ENCODE measurements at regions not wholly inside any gene's neighbourhood (a gene's known extent, or its start where the extent isn't known, plus 50 kb on each side); places are given as distances from the start of the nearest gene placed in this dataset.

- H3K9me3 ChIP-seq (replicated peaks; ENCODE audit: control insufficient read depth, insufficient read depth, low read length), result no peaks in the 10 kb centered on the region; the same call in 2 of the 3 replicates
- H3K4me1 ChIP-seq (ENCODE audit: control insufficient read depth, insufficient read depth, low read length), result no peaks in the 10 kb centered on the region
- no peak overlapping the region for H3K4me3 ChIP-seq
- H3K36me3 ChIP-seq (ENCODE audit: control insufficient read depth in 2 of 2, insufficient read depth in 2 of 2, low read length in 1 of 2), result no peaks in the 10 kb centered on the region
- no peak overlapping the region for H3K27ac ChIP-seq (ENCODE audit: control insufficient read depth, insufficient read depth)
- H3K9ac ChIP-seq (ENCODE audit: control insufficient read depth, insufficient read depth, low read length), result no peak overlapping the region
- H2AFZ ChIP-seq (ENCODE audit: control insufficient read depth, low read depth, low read length), result no peak overlapping the region
- intact Hi-C loops (cut with micrococcal nuclease; ENCODE audit: unreplicated experiment) (no loop called here), in situ Hi-C loops (cut with MboI) (no loop called here)
- DNase-seq (ENCODE audit: low read depth, low spot score) (peak; percentile 1), FAIRE-seq (no peak), ATAC-seq (peak; percentile 70)
- H3K4me2 ChIP-seq (ENCODE audit: control insufficient read depth, insufficient read depth), result no peak overlapping the region
- no peaks in the 10 kb centered on the region for H3K79me2 ChIP-seq (ENCODE audit: control insufficient read depth, insufficient read depth, low read length)
- no TSS peak for BruUV-seq (replicated peaks)
- H3K27me3 ChIP-seq (replicated peaks in 1 of 2; ENCODE audit: control insufficient read depth in 2 of 2, insufficient read depth in 2 of 2, low read length in 1 of 2), result no peaks in the 10 kb centered on the region
- RAD21 ChIA-PET (ENCODE audit: unreplicated experiment), result interaction anchor here (0.8 kb wide), 1 partner anchor 180 kb away, joined by 3 read pairs; no protein-coding TSS in a partner anchor
- POLR2A ChIA-PET, result no interaction called here
- CTCF ChIA-PET, result interaction anchor here (1.5 kb wide), 1 partner anchor 9 kb away, joined by 5 read pairs; no protein-coding TSS in a partner anchor
- SMC1A ChIA-PET (ENCODE audit: uncharacterized antibody, unreplicated experiment), result interaction anchor here (0.6 to 0.7 kb wide), 2 partner anchors 25 to 55 kb away, joined by 3 read pairs; no protein-coding TSS in a partner anchor
- no peaks in the 10 kb centered on the region for H4K20me1 ChIP-seq (ENCODE audit: control insufficient read depth, insufficient read depth)
- TF ChIP-seq ATF2 (IDR thresholded peaks at IDR 0.05; ENCODE audit: low read length) (peak; percentile 43; the same call in 1 of the 2 replicates), IRF3 (IDR thresholded peaks at IDR 0.05) (no peak), BRCA1 (IDR thresholded peaks at IDR 0.05; ENCODE audit: low read depth, low read length) (no peak), TARDBP (IDR thresholded peaks at IDR 0.05; ENCODE audit: borderline replicate concordance) (no peak), BHLHE40 (IDR thresholded peaks at IDR 0.05; ENCODE audit: borderline replicate concordance in 1 of 2, low read depth in 2 of 2, low read length in 1 of 2) (no peak), NFYA (IDR thresholded peaks at IDR 0.05; ENCODE audit: borderline replicate concordance, low read depth, low read length) (no peak), CHD1 (IDR thresholded peaks at IDR 0.05; ENCODE audit: low read depth, low read length) (no peak), RCOR1 (conservative IDR thresholded peaks at IDR 0.05; ENCODE audit: low read depth, low read length) (no peak), CBX5 (IDR thresholded peaks at IDR 0.05; ENCODE audit: low read depth) (peak; percentile 98), CHD2 (IDR thresholded peaks at IDR 0.05; ENCODE audit: borderline replicate concordance, low read depth, low read length) (no peak), MYB (IDR thresholded peaks at IDR 0.05; ENCODE audit: borderline replicate concordance, low read depth, low read length) (no peak), SP1 (IDR thresholded peaks at IDR 0.05; ENCODE audit: low read depth, low read length) (no peak), CHD4 (IDR thresholded peaks at IDR 0.05) (no peak), CREM (IDR thresholded peaks at IDR 0.05; ENCODE audit: low read depth) (no peak), FOXM1 (IDR thresholded peaks at IDR 0.05; ENCODE audit: low read depth, low read length) (0 out of 2 replicates have a peak, but pooled peaks have one; percentile 26), LARP7 (IDR thresholded peaks at IDR 0.05) (no peak), PAX5 (IDR thresholded peaks at IDR 0.05; ENCODE audit: borderline replicate concordance, low read depth, low read length) (no peak), POLR2AphosphoS5 (IDR thresholded peaks at IDR 0.05; ENCODE audit: low read length) (no peak), ATF7 (IDR thresholded peaks at IDR 0.05; ENCODE audit: low read depth) (0 out of 2 replicates have a peak, but pooled peaks have one; percentile 26), ETV6 (conservative IDR thresholded peaks at IDR 0.05 in 1 of 2, IDR thresholded peaks at IDR 0.05 in 1 of 2; ENCODE audit: borderline replicate concordance in 1 of 2, low read depth in 1 of 2) (no peak), IRF4 (IDR thresholded peaks at IDR 0.05; ENCODE audit: low read depth, low read length) (no peak), SIX5 (IDR thresholded peaks at IDR 0.05; ENCODE audit: low read depth, low read length, severe bottlenecking) (no peak), CBX3 (IDR thresholded peaks at IDR 0.05; ENCODE audit: borderline replicate concordance, low read depth) (0 out of 2 replicates have a peak, but pooled peaks have one; percentile 76), JUNB (IDR thresholded peaks at IDR 0.05) (peak; percentile 34; the same call in 1 of the 2 replicates), IKZF1 (conservative IDR thresholded peaks at IDR 0.05) (no peak), EP300 (IDR thresholded peaks at IDR 0.05; ENCODE audit: borderline replicate concordance in 1 of 2, control insufficient read depth in 1 of 2, low read depth in 2 of 2, low read length in 2 of 2) (peak in 1 of 2 experiments; percentile 45; a peak in 1 of 4 replicates), CEBPB (IDR thresholded peaks at IDR 0.05; ENCODE audit: borderline replicate concordance in 1 of 2, low read depth in 2 of 2, low read length in 2 of 2) (no peak)
Observed at GRCh38 chr5:158354958-158355357, 496.0 kb upstream of the CLINT1 start.
